Lower leg skin (tissue), 4 donors: ENCODE measurements at regions not wholly inside any gene's neighbourhood (a gene's known extent, or its start where the extent isn't known, plus 50 kb on each side); places are given as distances from the start of the nearest gene placed in this dataset.

Source experiments
- DNase-seq, 2 donors: peaks; one replicate each; pipeline ENCODE4 v3.0.0-alpha.2; 2019; ENCODE audit warnings: low spot score in 2 of 2
- H3K4me3 ChIP-seq: fragments of 200-600 bp; sonication (generic); 2 replicates; pipeline ENCODE4 v1.5.1; 2017; ENCODE audit warnings: mild to moderate bottlenecking, low read depth; ENCODE audit not compliant: poor library complexity, severe bottlenecking
- POLR2A ChIP-seq, 2 donors: fragments of 450-650 bp; IDR thresholded peaks; one replicate each; pipeline ENCODE4 v1.6.1; 2016 to 2017; ENCODE audit warnings: antibody characterized with exemption in 2 of 2, mild to moderate bottlenecking in 1 of 2, moderate library complexity in 1 of 2
- WGBS, 2 donors: methylation state at CpG; one replicate each; pipeline ENCODE4 v1.1.5; 2018; 5-methylcytosine and 5-hydroxymethylcytosine counted together
- intact Hi-C: fragments of 100-400 bp; cut with DNase I; formaldehyde crosslinking; loops from one replicate; pipeline ENCODE4 v1.15.0; 2023; ENCODE audit warnings: low total_unique reads
- TF ChIP-seq, protein P1 (sequence below), 3 donors: fragments of 450-650 bp; IDR thresholded peaks; one replicate each; pipeline ENCODE4 v1.5.1; 2016; ENCODE audit warnings: antibody characterized with exemption in 3 of 3, mild to moderate bottlenecking in 3 of 3, moderate library complexity in 2 of 3

DNA sequence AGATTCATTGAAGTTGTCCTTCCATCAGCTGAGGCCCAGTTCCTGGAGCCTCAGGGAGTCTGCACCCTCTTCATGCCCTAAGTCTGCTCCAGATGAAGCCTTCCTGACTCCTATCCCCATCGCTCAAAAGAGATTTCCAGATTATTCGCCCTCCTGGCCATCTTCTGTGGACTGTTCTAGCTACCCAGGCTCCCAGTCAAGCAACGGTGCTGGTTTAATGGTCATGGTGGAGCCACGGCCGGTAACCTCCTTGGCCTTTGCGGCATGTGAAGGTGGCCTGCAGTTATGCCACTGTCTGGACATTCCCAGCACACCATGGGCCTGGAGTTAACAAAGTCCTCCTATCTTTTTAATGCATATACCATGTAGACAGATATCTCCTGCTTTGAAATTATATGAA is 140.1 kb upstream of the ASB18 start:
- DNase-seq: peak in 1 of 2 donors; percentile 32
- WGBS, 2 donors: 93 to 95% methylated on average over 6 of the region's 6 CpGs
- intact Hi-C loops: no loop called here
- TF ChIP-seq, protein P1, sequence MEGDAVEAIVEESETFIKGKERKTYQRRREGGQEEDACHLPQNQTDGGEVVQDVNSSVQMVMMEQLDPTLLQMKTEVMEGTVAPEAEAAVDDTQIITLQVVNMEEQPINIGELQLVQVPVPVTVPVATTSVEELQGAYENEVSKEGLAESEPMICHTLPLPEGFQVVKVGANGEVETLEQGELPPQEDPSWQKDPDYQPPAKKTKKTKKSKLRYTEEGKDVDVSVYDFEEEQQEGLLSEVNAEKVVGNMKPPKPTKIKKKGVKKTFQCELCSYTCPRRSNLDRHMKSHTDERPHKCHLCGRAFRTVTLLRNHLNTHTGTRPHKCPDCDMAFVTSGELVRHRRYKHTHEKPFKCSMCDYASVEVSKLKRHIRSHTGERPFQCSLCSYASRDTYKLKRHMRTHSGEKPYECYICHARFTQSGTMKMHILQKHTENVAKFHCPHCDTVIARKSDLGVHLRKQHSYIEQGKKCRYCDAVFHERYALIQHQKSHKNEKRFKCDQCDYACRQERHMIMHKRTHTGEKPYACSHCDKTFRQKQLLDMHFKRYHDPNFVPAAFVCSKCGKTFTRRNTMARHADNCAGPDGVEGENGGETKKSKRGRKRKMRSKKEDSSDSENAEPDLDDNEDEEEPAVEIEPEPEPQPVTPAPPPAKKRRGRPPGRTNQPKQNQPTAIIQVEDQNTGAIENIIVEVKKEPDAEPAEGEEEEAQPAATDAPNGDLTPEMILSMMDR (IDR thresholded peaks at IDR 0.05): no peak
- TF ChIP-seq POLR2A (IDR thresholded peaks at IDR 0.05): no peak
- no peak overlapping the region for H3K4me3 ChIP-seq

DNA sequence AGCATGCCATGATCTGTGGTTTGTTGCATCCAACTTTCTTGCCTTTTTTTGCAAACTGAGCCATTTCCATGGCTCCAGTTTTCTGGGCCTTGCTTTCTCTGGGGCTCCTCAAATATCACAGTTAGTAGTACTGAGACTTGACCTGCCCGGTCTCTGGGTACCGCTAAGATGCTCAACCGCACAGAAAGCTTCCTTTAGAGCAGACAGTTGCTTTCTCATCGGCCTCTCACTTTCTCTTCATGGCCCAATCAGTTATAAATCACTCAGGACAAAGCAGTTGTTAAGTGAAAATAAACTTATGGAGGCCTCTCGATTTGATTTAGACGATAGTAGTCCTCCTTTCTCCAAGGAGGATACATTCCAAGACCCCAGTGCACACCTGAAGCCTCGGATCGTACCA is 141.2 kb upstream of the ASB18 start:
- WGBS, 2 donors: 91 to 95% methylated on average over 8 of the region's 8 CpGs
- TF ChIP-seq, protein P1 (IDR thresholded peaks at IDR 0.05): no peak
- TF ChIP-seq POLR2A (IDR thresholded peaks at IDR 0.05): no peak
- H3K4me3 ChIP-seq: no peak overlapping the region
- no peak for DNase-seq
- intact Hi-C loops: no loop called here

DNA sequence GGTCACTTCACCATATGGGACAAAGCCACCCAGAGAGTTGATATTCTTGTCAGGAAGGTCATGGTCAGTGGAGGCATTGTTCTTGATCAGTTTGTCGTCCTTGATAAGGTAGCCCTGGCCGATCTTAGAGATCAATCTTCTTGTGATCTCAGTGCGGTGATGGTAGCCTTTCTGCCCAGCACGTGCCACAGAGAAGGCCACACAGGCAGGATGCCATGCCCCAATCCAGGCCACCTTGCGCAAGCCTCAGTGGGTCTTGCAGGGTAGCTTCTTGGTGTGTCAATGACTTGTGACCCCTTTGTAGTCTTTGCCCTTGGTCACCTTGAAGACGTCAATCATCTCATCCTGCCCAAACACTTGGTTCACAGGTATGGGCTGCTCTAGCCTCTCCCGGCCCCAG is 143.9 kb upstream of the ASB18 start:
- no peak overlapping the region for H3K4me3 ChIP-seq
- WGBS, 2 donors: 92 to 97% methylated on average over 7 of the region's 7 CpGs
- intact Hi-C loops: no loop called here
- peak in 1 of 2 donors; percentile 54 for DNase-seq
- TF ChIP-seq POLR2A (IDR thresholded peaks at IDR 0.05): no peak
- TF ChIP-seq, protein P1 (IDR thresholded peaks at IDR 0.05): no peak

DNA sequence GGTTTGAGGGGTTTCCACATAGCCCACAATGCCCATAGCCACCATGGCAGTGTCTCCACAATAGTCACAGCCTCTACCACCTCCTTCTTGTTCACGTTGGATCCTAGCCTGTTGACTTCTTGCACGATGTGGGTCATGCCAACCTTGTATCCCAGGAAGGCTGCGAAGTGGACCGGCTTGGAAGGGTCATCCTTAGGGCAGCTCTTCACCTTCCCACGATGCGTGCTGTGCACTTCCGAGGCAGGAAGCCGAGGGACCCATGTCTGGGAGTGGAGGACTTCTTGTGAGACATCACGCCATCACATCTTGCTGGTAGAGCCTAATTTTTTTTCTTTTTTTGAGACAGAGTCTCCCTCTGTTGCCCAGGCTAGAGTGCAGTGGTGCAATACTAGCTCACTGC is 144.6 kb upstream of the ASB18 start:
- TF ChIP-seq POLR2A (IDR thresholded peaks at IDR 0.05): no peak
- H3K4me3 ChIP-seq: no peak overlapping the region
- intact Hi-C loops: no loop called here
- WGBS, 2 donors: 94 to 98% methylated on average over 9 of the region's 9 CpGs
- DNase-seq: peak in 1 of 2 donors; percentile 66

DNA sequence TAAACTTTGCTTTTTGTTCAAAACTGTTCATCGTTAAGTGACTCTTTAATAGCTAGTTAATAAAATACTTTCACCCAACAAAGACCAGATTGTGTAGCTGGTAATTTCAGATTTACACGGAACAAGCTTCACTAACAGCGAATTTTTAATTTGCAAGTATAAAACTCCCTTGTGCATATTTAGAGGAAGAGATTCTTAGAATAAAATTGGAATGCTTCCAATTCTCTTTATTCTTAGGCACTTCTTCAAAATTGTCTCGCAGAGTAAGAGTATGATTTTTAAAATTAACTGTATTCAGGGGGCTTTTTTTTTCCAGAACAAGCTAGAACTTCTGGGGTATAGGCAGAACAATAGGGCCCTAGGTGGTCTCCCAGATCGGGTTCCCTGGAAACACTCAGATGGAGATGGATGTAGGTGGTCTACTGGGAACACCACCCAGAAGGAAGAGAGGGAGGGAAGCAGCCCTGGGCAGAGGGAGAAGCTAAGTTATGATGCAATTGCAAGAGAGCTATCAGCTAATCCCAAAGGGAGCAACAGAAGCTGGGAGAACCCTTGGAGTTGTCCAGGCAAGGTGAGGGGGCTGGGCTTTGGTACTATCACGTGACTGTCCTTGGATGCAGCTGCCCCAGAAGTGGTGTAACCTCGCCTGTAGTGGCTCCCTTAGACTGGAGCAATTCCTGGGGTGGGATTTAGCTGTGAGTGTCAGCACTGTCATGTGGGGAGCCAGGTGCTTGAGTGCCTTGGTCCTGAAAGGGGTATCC is 151.7 kb upstream of the ASB18 start:
- 57 to 63% methylated on average over 7 of the region's 7 CpGs for WGBS, 2 donors
- TF ChIP-seq POLR2A (IDR thresholded peaks at IDR 0.05): no peak
- TF ChIP-seq, protein P1 (IDR thresholded peaks at IDR 0.05): no peak
- H3K4me3 ChIP-seq: no peak overlapping the region
- intact Hi-C loops: no loop called here
- no peak for DNase-seq

DNA sequence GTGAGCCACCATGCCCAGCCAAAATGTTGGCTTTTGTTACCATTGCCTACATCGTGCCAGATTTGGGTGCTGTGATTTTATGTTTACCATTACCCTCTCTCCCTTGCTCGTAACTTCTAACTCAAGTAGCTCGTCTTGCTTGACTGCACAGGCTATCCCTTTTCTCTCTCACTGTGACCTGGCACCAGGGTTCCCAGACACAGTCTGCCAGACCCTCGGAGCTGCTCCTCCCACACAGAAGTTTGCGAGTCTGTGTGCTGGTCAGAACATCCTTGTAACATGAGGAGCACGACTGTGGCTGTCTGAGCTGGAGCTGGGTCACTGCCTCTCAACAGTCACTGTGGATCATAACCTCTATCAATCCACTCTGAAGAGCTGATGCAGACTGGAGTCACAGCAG is 152.5 kb upstream of the ACKR3 start:
- no peak overlapping the region for H3K4me3 ChIP-seq
- TF ChIP-seq, protein P1 (IDR thresholded peaks at IDR 0.05): no peak
- no peak for TF ChIP-seq POLR2A (IDR thresholded peaks at IDR 0.05)
- no peak for DNase-seq
- 68 to 77% methylated on average over 6 of the region's 6 CpGs for WGBS, 2 donors
- intact Hi-C loops: no loop called here
